Fibroblast of skin of left quadriceps (primary cell): ENCODE measurements at regions not wholly inside any gene's neighbourhood (a gene's known extent, or its start where the extent isn't known, plus 50 kb on each side); places are given as distances from the start of the nearest gene placed in this dataset.
A peak's percentile ranks its signal among the peaks of the same experiment; 100 is the strongest.
"Not testable (repeated sequence)": the region's sequence is repeated elsewhere in the genome, so short reads cannot be mapped to it uniquely, and the experiment has no call there.

Experiments used
- DNase-seq, 2 experiments: peaks; one replicate each; pipeline ENCODE4 v3.0.0-alpha.2; 2013; ENCODE audit warnings: low read depth in 2 of 2

- peak; percentile 45 to 46 for DNase-seq
Observed at GRCh38 chr6:80508885-80509630, 402.6 kb downstream of the BCKDHB start.

GRCh38 chr6:80504882-80505281, 398.4 kb downstream of the BCKDHB start:
- DNase-seq = no peak

GRCh38 chr6:80503660-80504059, 397.2 kb downstream of the BCKDHB start:
- DNase-seq = no peak

GRCh38 chr6:80502871-80503270, 396.4 kb downstream of the BCKDHB start:
- DNase-seq = peak in 1 of 2 experiments; percentile 41

GRCh38 chr6:80501636-80502035, 395.2 kb downstream of the BCKDHB start:
- DNase-seq = no peak

GRCh38 chr6:80497696-80498486, 391.4 kb downstream of the BCKDHB start:
- DNase-seq = not testable (repeated sequence)

GRCh38 chr6:80489911-80490635, 383.6 kb downstream of the BCKDHB start:
- DNase-seq = no peak

- DNase-seq = no peak
Observed at GRCh38 chr6:80488190-80488589, 381.7 kb downstream of the BCKDHB start.

GRCh38 chr6:80485494-80485893, 379.0 kb downstream of the BCKDHB start:
- not testable (repeated sequence) for DNase-seq

GRCh38 chr6:80482056-80482455, 375.6 kb downstream of the BCKDHB start:
- DNase-seq = no peak

- DNase-seq = peak; percentile 55 to 63
Observed at GRCh38 chr6:80480421-80481157, 374.1 kb downstream of the BCKDHB start.

- no peak for DNase-seq
Observed at GRCh38 chr6:80478030-80478429, 371.6 kb downstream of the BCKDHB start.

- DNase-seq = peak in 1 of 2 experiments; percentile 62
Observed at GRCh38 chr6:80477591-80477990, 371.1 kb downstream of the BCKDHB start.

- DNase-seq = no peak
Observed at GRCh38 chr6:80472271-80472670, 365.8 kb downstream of the BCKDHB start.

GRCh38 chr6:80469977-80470376, 363.5 kb downstream of the BCKDHB start:
- no peak for DNase-seq

GRCh38 chr6:80468398-80468797, 361.9 kb downstream of the BCKDHB start:
- no peak for DNase-seq

GRCh38 chr6:80467408-80467807, 360.9 kb downstream of the BCKDHB start:
- no peak for DNase-seq

- DNase-seq = peak; percentile 66 to 68
Observed at GRCh38 chr6:80466981-80467380, 360.5 kb downstream of the BCKDHB start.

- DNase-seq = no peak
Observed at GRCh38 chr6:80465513-80465912, 359.0 kb downstream of the BCKDHB start.

GRCh38 chr6:80464901-80465300, 358.4 kb downstream of the BCKDHB start:
- DNase-seq = no peak

GRCh38 chr6:80463197-80463596, 356.7 kb downstream of the BCKDHB start:
- no peak for DNase-seq
